Activated CD4-positive, alpha-beta T cell treated with anti-CD3 and anti-CD28 coated beads for 36 hours (primary cell): ENCODE measurements at regions not wholly inside any gene's neighbourhood (a gene's known extent, or its start where the extent isn't known, plus 50 kb on each side); places are given as distances from the start of the nearest gene placed in this dataset.

ENCODE experiments used
- ATAC-seq: fragments of 200-7000 bp; cut with Tn5 transposase; one replicate; pipeline ENCODE4 v1.10.0; 2021; ENCODE audit warnings: mild to moderate bottlenecking, moderate library complexity
- CTCF ChIA-PET: fragments of 350-600 bp; sonication (Branson Sonifier 250); formaldehyde crosslinking; loops from one replicate; lab custom pipeline; 2021; ENCODE audit warnings: antibody characterized with exemption; lab: Charles Lee
- POLR2A ChIA-PET: fragments of 350-600 bp; sonication (Branson Sonifier 250); formaldehyde crosslinking; loops from one replicate; lab custom pipeline; 2021; ENCODE audit warnings: antibody characterized with exemption, inconsistent platforms; lab: Charles Lee
- DNase-seq: peaks from one replicate; pipeline ENCODE4 v3.0.0-alpha.2; 2020
- H3K27ac Mint-ChIP-seq: one replicate; pipeline ENCODE4 v1.8.0; 2021; ENCODE audit warnings: mixed read lengths
- H3K27me3 Mint-ChIP-seq: one replicate; pipeline ENCODE4 v1.8.0; 2021; ENCODE audit warnings: mixed read lengths
- H3K36me3 Mint-ChIP-seq: one replicate; pipeline ENCODE4 v1.8.0; 2021; ENCODE audit warnings: low read depth, mixed read lengths
- H3K4me1 Mint-ChIP-seq: one replicate; pipeline ENCODE4 v1.8.0; 2021; ENCODE audit warnings: mixed read lengths
- H3K4me3 Mint-ChIP-seq: one replicate; pipeline ENCODE4 v1.8.0; 2021; ENCODE audit warnings: mild to moderate bottlenecking, moderate library complexity, mixed read lengths
- H3K9me3 Mint-ChIP-seq: one replicate; pipeline ENCODE4 v1.8.0; 2021; ENCODE audit warnings: low read depth, mixed read lengths
- intact Hi-C, 2 experiments: fragments of 100-400 bp; cut with DNase I in 1 of 2; cut with micrococcal nuclease in 1 of 2; formaldehyde crosslinking; loops; one replicate each; pipeline versions ENCODE4 v1.14.2 to v1.15.1; 2022 to 2024; cut with DNase I, micrococcal nuclease

DNA sequence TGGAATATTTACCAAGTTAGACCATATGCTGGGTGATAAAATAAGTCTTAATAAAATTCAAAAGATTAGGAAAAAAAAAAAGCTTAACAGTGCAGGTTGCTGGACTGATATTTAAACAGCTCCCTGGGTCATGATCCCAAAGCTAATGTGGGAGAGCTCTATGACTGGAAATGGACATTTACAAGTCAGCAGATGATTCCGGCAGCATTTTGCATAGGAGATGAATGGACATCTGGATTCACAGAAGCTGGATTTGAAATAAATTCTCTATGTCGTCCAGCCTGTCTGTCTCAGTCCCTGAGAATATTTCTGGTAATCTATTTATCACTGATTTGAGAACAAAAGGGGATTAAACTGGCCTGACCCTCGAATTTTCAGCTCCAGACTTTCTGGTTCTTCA lies 52.3 kb upstream of the KLHL25 start:
- ATAC-seq (no peak), DNase-seq (no peak)
- H3K4me1 Mint-ChIP-seq: no peaks in the 10 kb centered on the region
- CTCF ChIA-PET: interaction anchor here (0.6 to 1.2 kb wide), 5 partner anchors 17 to 359 kb away, joined by 3 read pairs; no protein-coding TSS in a partner anchor
- POLR2A ChIA-PET: no interaction called here
- peaks cover 7% of the 10 kb centered on the region for H3K27me3 Mint-ChIP-seq
- no peak overlapping the region for H3K4me3 Mint-ChIP-seq
- H3K9me3 Mint-ChIP-seq: no peaks in the 10 kb centered on the region
- H3K27ac Mint-ChIP-seq: no peak overlapping the region
- no peaks in the 10 kb centered on the region for H3K36me3 Mint-ChIP-seq
- intact Hi-C loops: no loop called here

DNA sequence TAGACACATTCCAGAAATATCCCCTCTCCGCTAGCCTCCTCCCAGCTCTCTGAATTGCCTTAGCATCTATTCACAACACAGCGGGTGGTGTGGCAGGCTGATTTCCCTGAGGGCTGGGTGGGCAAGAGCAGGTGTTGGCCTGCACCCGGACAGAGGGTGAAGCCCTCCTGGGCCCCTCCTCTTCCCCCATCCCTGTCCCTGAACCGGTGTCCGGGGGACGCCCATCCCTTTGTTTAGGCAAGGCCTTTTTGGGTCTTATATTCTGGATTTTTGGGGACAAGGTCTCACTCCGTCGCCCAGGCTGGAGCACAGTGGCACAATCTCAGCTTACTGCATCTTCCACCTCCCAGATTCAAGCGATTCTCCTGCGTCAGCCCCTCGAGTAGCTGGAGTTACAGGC lies 55.2 kb upstream of the KLHL25 start:
- ATAC-seq (no peak), DNase-seq (no peak)
- Mint-ChIP-seq H3K27me3 (peaks cover 13% of the 10 kb centered on the region), H3K27ac (no peak overlapping the region), H3K9me3 (no peaks in the 10 kb centered on the region), H3K4me1 (peaks cover 2% of the 10 kb centered on the region), H3K4me3 (no peak overlapping the region), H3K36me3 (no peaks in the 10 kb centered on the region)
- intact Hi-C loops: loop anchor here in 1 of 2 experiments (5.0 to 10.0 kb wide), 3 partner anchors 775 to 1755 kb away; no protein-coding TSS in a partner anchor
- ChIA-PET POLR2A (no interaction called here), CTCF (no interaction called here)

GRCh38 chr15:85852969-85853368 lies 58.2 kb upstream of the KLHL25 start:
- Mint-ChIP-seq H3K4me1 (peaks cover 2% of the 10 kb centered on the region), H3K9me3 (no peaks in the 10 kb centered on the region), H3K36me3 (no peaks in the 10 kb centered on the region), H3K27ac (no peak overlapping the region), H3K27me3 (peaks cover 20% of the 10 kb centered on the region), H3K4me3 (no peak overlapping the region)
- ChIA-PET CTCF (interaction anchor here (0.5 to 1.6 kb wide), 3 partner anchors 12 to 174 kb away, joined by 3 to 5 read pairs (median 3); no protein-coding TSS in a partner anchor), POLR2A (no interaction called here)
- no peak for DNase-seq
- ATAC-seq: no peak
- intact Hi-C loops: loop anchor here in 1 of 2 experiments (5.0 to 10.0 kb wide), 3 partner anchors 772 to 1752 kb away; no protein-coding TSS in a partner anchor

- ChIA-PET CTCF (interaction anchor here (0.7 to 1.6 kb wide), 9 partner anchors 13 to 967 kb away, joined by 3 to 5 read pairs (median 3); no protein-coding TSS in a partner anchor), POLR2A (no interaction called here)
- H3K27me3 Mint-ChIP-seq: peaks cover 26% of the 10 kb centered on the region
- intact Hi-C loops: loop anchor here in 1 of 2 experiments (5.0 to 10.0 kb wide), 4 partner anchors 328 to 1750 kb away; no protein-coding TSS in a partner anchor
- H3K4me3 Mint-ChIP-seq: no peak overlapping the region
- H3K9me3 Mint-ChIP-seq: no peaks in the 10 kb centered on the region
- H3K27ac Mint-ChIP-seq: no peak overlapping the region
- ATAC-seq (peak; percentile 73), DNase-seq (peak; percentile 62)
- peaks cover 5% of the 10 kb centered on the region for H3K4me1 Mint-ChIP-seq
- no peaks in the 10 kb centered on the region for H3K36me3 Mint-ChIP-seq
Observed at GRCh38 chr15:85854345-85855097, 59.8 kb upstream of the KLHL25 start.

DNA sequence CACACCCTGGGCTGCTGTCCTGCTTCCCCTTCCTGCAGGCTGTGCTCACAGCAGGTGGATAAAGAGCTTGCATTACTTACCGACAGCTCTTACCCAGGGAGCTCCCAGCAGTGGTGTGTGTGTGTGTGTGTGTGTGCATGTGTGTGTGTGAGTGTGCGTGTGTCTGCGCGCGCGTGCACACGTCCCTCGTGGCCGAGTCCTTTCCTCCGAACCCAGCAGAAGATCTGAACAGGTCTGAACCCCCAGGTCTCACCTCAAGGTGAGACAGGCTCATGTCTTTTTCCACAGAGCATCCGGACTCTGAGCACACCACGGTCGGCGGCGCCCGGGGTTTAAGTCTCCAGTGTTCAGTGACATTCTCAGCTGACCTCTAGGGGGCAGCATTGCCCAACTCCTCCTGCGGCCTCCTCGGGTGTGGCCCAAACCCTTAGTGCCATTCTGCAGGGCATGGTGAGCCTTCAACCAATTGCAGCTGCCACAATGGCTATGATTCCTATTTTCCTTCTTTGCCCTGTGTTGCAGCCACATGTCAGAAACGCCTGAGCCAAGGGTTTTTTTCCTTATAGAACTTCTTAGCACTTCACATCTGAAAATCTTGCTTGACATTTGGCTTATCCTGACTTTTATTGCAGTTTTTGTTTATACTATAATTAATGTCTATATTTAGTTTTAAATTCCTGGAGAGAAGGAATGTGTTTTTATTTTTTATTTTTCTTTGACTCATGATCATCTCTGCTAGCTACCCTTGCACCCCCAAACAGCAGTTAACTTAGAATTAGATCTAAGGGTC lies 64.1 kb upstream of the KLHL25 start:
- Mint-ChIP-seq H3K36me3 (no peaks in the 10 kb centered on the region), H3K27me3 (peaks cover 26% of the 10 kb centered on the region), H3K4me1 (peaks cover 5% of the 10 kb centered on the region), H3K9me3 (no peaks in the 10 kb centered on the region), H3K27ac (no peak overlapping the region), H3K4me3 (peak overlapping the region; percentile 32)
- DNase-seq (peak; percentile 89), ATAC-seq (peak; percentile 95)
- CTCF ChIA-PET: interaction anchor here (0.6 to 1.8 kb wide), 15 partner anchors 8 to 885 kb away, joined by 3 to 6 read pairs (median 3); no protein-coding TSS in a partner anchor
- POLR2A ChIA-PET: no interaction called here
- intact Hi-C loops: loop anchor here in 1 of 2 experiments (5.0 to 10.0 kb wide), 3 partner anchors 324 to 1746 kb away; no protein-coding TSS in a partner anchor

GRCh38 chr15:85859671-85860070 lies 64.9 kb upstream of the KLHL25 start:
- H3K9me3 Mint-ChIP-seq: no peaks in the 10 kb centered on the region
- POLR2A ChIA-PET: no interaction called here
- no peak overlapping the region for H3K4me3 Mint-ChIP-seq
- intact Hi-C loops: loop anchor here in 1 of 2 experiments (5.0 to 10.0 kb wide), 3 partner anchors 323 to 1745 kb away; no protein-coding TSS in a partner anchor
- H3K27me3 Mint-ChIP-seq: peaks cover 21% of the 10 kb centered on the region
- DNase-seq: no peak
- CTCF ChIA-PET: interaction anchor here (0.6 to 1.8 kb wide), 11 partner anchors 9 to 1744 kb away, joined by 3 to 6 read pairs (median 3); no protein-coding TSS in a partner anchor
- H3K36me3 Mint-ChIP-seq: no peaks in the 10 kb centered on the region
- ATAC-seq: no peak
- peaks cover 3% of the 10 kb centered on the region for H3K4me1 Mint-ChIP-seq
- H3K27ac Mint-ChIP-seq: no peak overlapping the region

DNA sequence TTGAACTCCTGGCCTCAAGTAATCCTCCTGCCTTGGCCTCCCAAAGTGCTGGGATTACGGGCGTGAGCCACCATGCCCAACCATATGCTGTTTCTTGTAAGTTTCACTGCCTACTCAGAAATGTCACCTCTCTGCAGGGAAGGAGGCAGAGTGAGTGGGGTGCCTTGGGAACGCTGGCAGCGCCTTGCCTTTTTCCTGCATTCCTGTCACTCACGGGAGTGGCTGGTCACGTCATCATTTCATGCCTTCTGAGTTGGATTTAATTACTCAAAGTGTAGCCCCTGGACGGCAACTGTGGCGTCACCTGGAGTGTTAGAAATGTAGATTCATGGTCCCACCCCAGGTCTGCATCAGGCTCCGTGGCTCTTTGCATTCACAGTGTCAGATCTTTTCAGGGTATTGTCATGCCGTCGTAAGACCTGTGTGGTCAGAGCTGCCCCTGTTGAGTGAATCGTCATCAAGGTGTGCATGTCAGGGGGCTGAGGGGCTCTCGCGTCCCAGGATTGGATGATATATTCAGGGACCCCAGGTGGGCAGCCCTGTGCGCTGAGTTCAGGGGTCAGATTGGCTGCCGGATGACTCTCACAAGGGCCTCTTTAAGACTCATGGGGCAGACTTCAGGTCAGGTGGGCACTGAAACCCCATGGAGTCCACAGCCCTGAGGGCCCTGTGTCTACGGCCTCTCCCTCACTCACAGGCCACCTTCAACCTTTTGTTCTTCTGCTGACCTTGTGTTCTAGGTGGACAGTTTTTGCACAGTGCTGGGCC lies 65.9 kb upstream of the KLHL25 start:
- Mint-ChIP-seq H3K27me3 (peaks cover 20% of the 10 kb centered on the region), H3K36me3 (no peaks in the 10 kb centered on the region), H3K9me3 (no peaks in the 10 kb centered on the region), H3K4me1 (peaks cover 5% of the 10 kb centered on the region), H3K4me3 (no peak overlapping the region), H3K27ac (no peak overlapping the region)
- ChIA-PET CTCF (interaction anchor here (0.6 to 1.8 kb wide), 2 partner anchors 8 to 1743 kb away, joined by 3 to 6 read pairs; no protein-coding TSS in a partner anchor), POLR2A (no interaction called here)
- no peak for ATAC-seq
- no peak for DNase-seq
- intact Hi-C loops: no loop called here

DNA sequence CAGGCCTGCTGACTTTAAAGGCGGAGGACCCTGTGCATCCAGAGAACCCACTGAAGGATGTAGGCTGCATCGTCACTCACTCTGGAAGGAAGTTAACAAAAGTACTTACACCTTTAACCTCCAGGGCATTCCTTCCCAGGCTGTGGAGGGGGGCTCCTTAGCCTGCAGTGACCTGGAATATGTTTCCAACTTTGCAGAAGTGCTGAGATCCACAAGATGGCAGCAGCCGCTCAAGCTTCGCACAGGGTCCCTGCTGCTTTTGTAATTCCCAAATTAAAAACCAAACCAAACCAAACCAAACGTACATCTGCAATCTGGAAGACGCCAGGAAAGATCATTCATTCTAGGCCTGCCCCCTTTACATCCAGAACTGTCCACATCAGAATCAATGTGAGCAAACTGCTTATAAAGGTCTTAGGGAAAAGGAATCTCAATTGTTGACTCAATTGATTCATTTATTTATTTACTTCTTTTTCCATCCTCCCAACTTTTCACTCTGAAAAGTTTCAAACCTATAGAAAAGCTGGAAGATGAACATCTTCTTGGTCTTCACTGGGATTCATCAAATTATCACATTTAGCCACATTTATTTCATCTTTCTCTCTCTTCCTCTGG lies 70.5 kb upstream of the KLHL25 start:
- POLR2A ChIA-PET: no interaction called here
- intact Hi-C loops: loop anchor here in 1 of 2 experiments (5.0 kb wide), 1 partner anchor 362 kb away; no protein-coding TSS in a partner anchor
- H3K27me3 Mint-ChIP-seq: peaks cover 8% of the 10 kb centered on the region
- CTCF ChIA-PET: interaction anchor here (0.6 kb wide), 2 partner anchors 162 to 197 kb away, joined by 3 read pairs; no protein-coding TSS in a partner anchor
- H3K27ac Mint-ChIP-seq: no peak overlapping the region
- no peak for ATAC-seq
- no peaks in the 10 kb centered on the region for H3K9me3 Mint-ChIP-seq
- peak; percentile 43 for DNase-seq
- no peaks in the 10 kb centered on the region for H3K36me3 Mint-ChIP-seq
- H3K4me1 Mint-ChIP-seq: peaks cover 4% of the 10 kb centered on the region
- no peak overlapping the region for H3K4me3 Mint-ChIP-seq

DNA sequence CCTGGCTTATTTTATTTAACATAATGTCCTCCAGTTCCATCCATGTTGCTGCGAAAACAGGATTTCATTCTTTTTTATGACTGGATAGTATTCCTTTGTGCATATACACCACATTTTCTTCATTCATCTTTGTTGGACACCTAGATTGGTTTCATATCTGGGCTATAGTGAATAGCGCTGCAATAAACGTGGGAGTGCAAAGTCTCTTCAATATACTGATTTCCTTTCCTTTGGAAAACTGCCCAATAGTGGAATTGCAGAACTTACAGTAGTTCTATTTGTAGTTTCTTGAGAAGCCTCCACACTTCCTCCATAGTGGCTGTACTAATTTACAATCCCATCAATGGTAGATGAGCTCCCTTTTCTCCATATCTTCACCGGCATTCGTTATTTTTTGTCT lies 72.5 kb upstream of the KLHL25 start:
- peaks cover 4% of the 10 kb centered on the region for H3K4me1 Mint-ChIP-seq
- no peak overlapping the region for H3K4me3 Mint-ChIP-seq
- POLR2A ChIA-PET: interaction anchor here (0.6 kb wide), 1 partner anchor 29 kb away, joined by 3 read pairs; no protein-coding TSS in a partner anchor
- H3K27me3 Mint-ChIP-seq: peaks cover 8% of the 10 kb centered on the region
- intact Hi-C loops: loop anchor here in 1 of 2 experiments (5.0 kb wide), 1 partner anchor 360 kb away; no protein-coding TSS in a partner anchor
- DNase-seq (no peak), ATAC-seq (no peak)
- H3K36me3 Mint-ChIP-seq: no peaks in the 10 kb centered on the region
- no peak overlapping the region for H3K27ac Mint-ChIP-seq
- H3K9me3 Mint-ChIP-seq: no peaks in the 10 kb centered on the region
- CTCF ChIA-PET: interaction anchor here (0.9 kb wide), 1 partner anchor 13 kb away, joined by 4 read pairs; no protein-coding TSS in a partner anchor

DNA sequence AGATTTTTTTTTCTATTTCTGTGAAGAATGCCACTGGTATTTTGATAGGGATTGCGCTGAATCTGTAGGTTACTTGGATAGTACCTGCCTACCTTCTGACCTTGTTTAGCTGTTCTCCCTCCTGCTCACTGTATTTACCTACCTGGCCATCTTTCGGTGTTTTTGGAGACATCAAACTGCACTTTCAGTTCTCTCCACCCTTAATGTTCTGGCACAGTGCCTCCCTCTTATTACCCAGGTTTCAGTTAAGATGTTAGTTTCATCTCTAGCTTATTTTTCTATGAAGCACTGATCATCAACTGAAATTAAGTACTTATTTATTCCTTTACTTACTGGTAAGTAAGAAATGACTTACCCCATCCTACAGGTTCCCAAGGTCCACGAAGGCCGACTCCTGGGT lies 74.4 kb upstream of the KLHL25 start:
- ATAC-seq (no peak), DNase-seq (no peak)
- CTCF ChIA-PET: interaction anchor here (0.8 to 1.5 kb wide), 2 partner anchors 10 to 29 kb away, joined by 4 to 6 read pairs; no protein-coding TSS in a partner anchor
- POLR2A ChIA-PET: no interaction called here
- Mint-ChIP-seq H3K27me3 (peaks cover 6% of the 10 kb centered on the region), H3K4me3 (no peak overlapping the region), H3K27ac (no peak overlapping the region), H3K36me3 (no peaks in the 10 kb centered on the region), H3K9me3 (no peaks in the 10 kb centered on the region), H3K4me1 (peaks cover 4% of the 10 kb centered on the region)
- intact Hi-C loops: loop anchor here in 1 of 2 experiments (5.0 kb wide), 1 partner anchor 358 kb away; no protein-coding TSS in a partner anchor
